IgD-negative memory B cell (primary cell): ENCODE measurements at regions not wholly inside any gene's neighbourhood (a gene's known extent, or its start where the extent isn't known, plus 50 kb on each side); places are given as distances from the start of the nearest gene placed in this dataset.
A peak's percentile ranks its signal among the peaks of the same experiment; 100 is the strongest.

Source experiments
- H3K27ac Mint-ChIP-seq, 3 donors: one replicate each; pipeline ENCODE4 v1.8.0; 2020 to 2022; ENCODE audit warnings: mild to moderate bottlenecking in 3 of 3, mixed read lengths in 3 of 3, moderate library complexity in 1 of 3
- H3K27me3 Mint-ChIP-seq: one replicate; pipeline ENCODE4 v1.8.0; 2021; ENCODE audit warnings: mixed read lengths
- H3K36me3 Mint-ChIP-seq: one replicate; pipeline ENCODE4 v1.8.0; 2020; ENCODE audit warnings: mild to moderate bottlenecking, mixed read lengths
- H3K4me1 Mint-ChIP-seq, 3 donors: one replicate each; pipeline ENCODE4 v1.8.0; 2020 to 2022; ENCODE audit warnings: mixed read lengths in 3 of 3, mild to moderate bottlenecking in 1 of 3
- H3K4me3 Mint-ChIP-seq, 4 donors: one replicate each; pipeline ENCODE4 v1.8.0; 2020 to 2022; ENCODE audit warnings: mild to moderate bottlenecking in 4 of 4, mixed read lengths in 4 of 4, moderate library complexity in 3 of 4
- H3K9me3 Mint-ChIP-seq, 3 donors: one replicate each; pipeline ENCODE4 v1.8.0; 2020 to 2021; ENCODE audit warnings: mixed read lengths in 3 of 3, mild to moderate bottlenecking in 1 of 3

DNA sequence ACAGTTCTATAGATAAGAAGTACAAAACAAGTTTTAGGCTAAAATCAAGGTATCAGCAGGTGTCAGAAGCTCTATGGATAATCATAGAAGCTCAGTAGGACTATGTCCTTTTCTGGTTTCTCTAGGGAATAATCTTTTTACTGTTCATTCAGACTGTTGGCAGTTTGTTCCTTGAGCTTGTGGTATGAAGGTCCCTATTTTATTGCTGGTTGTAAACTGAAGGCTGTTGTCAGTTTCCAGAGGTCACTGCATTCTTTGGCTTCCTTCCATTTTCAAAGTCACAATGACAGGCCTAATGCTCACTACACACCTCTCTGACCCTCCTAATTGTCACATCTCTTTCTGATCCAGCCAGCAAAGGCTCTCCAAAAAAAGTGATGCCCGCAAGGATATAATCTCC is 337.9 kb upstream of the EDNRB start:
- no peak overlapping the region for H3K4me3 Mint-ChIP-seq

DNA sequence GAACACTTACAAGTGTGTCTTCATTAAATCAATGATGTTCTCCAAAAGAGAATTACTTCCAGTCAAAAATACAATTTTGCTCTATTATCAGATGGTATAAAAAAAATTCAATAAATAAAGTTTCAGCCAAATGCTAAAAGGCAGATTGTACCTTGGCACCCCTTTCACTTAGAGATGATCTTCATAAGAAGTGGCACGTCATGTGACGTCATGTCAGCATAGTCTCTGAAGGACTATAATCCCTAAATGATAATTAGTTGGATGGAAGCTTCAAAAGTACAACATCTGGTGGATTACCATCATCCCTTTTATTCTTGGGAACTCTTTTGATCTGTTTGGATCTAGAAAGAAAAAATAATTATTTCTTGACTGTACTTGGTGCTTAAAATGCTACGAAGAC is 335.5 kb upstream of the EDNRB start:
- Mint-ChIP-seq H3K4me1 (no peaks in the 10 kb centered on the region), H3K9me3 (no peaks in the 10 kb centered on the region), H3K4me3 (no peak overlapping the region), H3K27me3 (peaks cover 2% of the 10 kb centered on the region), H3K36me3 (no peaks in the 10 kb centered on the region), H3K27ac (no peak overlapping the region)

More for the DNA sequence above, 337.9 kb upstream of the EDNRB start:
- Mint-ChIP-seq H3K27ac (no peak overlapping the region), H3K9me3 (peaks cover 0 to 5% (median 0%) of the 10 kb centered on the region in 3 donors), H3K36me3 (no peaks in the 10 kb centered on the region), H3K27me3 (peaks cover 2% of the 10 kb centered on the region), H3K4me1 (no peaks in the 10 kb centered on the region)

DNA sequence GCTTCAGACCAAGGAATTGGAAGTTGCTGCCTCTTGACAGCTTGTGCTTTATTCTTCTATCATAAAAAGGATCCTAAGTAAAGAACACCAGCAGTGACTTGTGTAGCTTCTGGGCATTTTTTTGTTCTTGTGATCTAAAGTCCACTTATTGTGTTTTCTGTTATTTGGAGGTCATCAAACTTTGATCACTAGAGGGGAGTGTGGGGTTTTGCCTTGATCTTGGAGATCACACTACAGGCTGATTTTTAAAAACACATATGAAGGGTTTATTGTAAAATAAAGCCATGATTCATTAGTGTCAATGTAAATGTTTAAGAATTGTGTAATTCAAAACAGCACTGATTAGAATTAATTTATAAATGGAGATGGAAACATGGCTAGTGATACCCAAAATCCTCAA is 328.7 kb upstream of the EDNRB start:
- H3K9me3 Mint-ChIP-seq, result no peaks in the 10 kb centered on the region
- no peaks in the 10 kb centered on the region for H3K27me3 Mint-ChIP-seq
- H3K27ac Mint-ChIP-seq, result no peak overlapping the region
- no peaks in the 10 kb centered on the region for H3K36me3 Mint-ChIP-seq
- H3K4me1 Mint-ChIP-seq, result no peaks in the 10 kb centered on the region
- no peak overlapping the region for H3K4me3 Mint-ChIP-seq

DNA sequence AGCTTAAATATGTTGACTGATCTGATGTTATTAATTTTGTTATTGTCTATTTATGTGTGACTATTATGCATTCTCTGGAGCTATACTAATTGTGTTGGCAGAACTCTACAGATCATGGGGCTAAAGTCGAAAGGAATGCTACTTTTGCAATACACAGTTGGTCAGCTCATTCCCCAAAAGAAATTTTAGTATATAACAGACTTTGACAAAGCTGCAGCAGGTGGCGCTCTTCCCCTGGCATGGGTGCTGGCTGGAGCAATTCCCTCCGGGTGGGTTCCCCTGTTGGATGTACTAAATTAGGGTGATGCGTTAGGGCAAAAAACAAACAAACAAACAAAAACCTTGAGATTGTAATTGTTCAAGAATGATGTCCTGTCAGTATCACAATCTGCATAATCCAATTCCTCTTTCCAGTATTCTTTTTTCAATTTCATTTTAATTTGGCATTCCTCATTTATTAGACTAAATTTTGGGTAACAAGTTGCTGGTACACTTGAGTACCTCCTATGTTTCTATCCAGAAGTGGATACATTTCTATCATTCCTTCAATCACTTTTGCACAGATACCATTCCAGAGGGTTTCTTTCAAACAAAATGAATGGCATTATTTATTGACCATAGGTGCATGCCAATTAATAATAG is 322.8 kb upstream of the EDNRB start:
- Mint-ChIP-seq H3K4me3 (peak overlapping the region in 1 of 4 donors; percentile 35), H3K27me3 (peaks cover 1% of the 10 kb centered on the region), H3K9me3 (no peaks in the 10 kb centered on the region), H3K36me3 (no peaks in the 10 kb centered on the region), H3K4me1 (no peaks in the 10 kb centered on the region), H3K27ac (no peak overlapping the region)

DNA sequence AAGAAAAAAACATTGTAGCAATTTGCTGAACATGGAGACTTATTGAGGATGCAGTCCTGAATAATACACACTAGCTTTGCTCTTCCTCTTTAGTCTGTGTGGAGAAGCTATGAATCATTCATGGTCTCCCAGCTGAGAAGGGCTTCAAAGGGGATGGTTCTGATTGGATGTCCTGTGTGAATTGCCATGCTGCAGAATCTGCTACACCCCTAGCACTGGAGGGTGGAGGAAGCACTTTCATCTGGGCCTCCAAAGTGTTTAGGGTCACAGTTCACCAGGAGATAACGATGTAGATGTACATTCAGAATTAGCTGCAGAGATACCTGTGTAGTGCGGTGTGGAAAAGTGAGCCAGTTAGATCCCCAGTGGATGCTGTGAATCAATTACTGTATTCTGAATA is 321.1 kb upstream of the EDNRB start:
- peak overlapping the region in 1 of 3 donors; percentile 14 for H3K27ac Mint-ChIP-seq
- H3K27me3 Mint-ChIP-seq, result peaks cover 1% of the 10 kb centered on the region
- H3K4me1 Mint-ChIP-seq, result no peaks in the 10 kb centered on the region
- no peak overlapping the region for H3K4me3 Mint-ChIP-seq
- no peaks in the 10 kb centered on the region for H3K36me3 Mint-ChIP-seq
- no peaks in the 10 kb centered on the region for H3K9me3 Mint-ChIP-seq

DNA sequence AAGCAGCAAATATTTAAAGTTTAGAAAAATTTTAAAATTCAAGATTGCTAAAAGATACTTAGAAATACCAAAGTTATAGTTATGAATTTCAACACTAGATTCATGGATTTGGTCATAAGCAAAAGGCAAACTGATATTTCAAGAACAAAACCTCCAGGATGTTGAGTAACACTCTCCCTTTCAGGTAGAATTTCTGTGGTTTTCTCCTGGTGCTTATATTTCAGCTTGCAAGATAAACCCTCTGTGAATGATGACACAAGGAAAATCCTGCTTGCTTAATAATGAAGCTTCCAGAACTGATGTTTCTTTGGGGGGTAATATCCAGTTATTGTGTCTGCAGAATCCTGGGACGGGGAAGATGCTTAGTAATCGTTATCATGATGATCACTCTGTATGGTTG is 320.3 kb upstream of the EDNRB start:
- Mint-ChIP-seq H3K27ac (no peak overlapping the region), H3K4me1 (no peaks in the 10 kb centered on the region), H3K9me3 (no peaks in the 10 kb centered on the region), H3K27me3 (peaks cover 1% of the 10 kb centered on the region), H3K4me3 (no peak overlapping the region), H3K36me3 (no peaks in the 10 kb centered on the region)

DNA sequence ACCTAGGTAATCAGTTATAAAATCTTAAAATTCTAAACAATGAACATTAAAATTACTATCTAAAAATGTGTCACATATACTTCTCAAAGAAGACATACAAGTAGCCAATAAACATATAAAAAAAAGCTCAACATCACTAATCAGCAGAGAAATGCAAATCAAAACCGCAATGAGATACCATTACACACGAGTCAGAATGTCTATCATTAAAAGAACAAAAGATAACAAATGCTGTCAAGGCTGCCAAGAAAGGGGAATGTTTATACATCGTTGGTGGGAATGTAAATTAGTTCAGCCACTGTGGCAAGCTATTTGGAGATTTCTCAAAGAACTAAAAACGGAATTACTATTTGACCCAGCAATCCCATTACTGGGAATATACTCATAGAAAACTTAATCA is 310.3 kb upstream of the EDNRB start:
- no peak overlapping the region for H3K4me3 Mint-ChIP-seq
- H3K4me1 Mint-ChIP-seq, result peaks cover 0 to 2% (median 0%) of the 10 kb centered on the region in 3 donors
- no peaks in the 10 kb centered on the region for H3K27me3 Mint-ChIP-seq
- no peaks in the 10 kb centered on the region for H3K36me3 Mint-ChIP-seq
- peaks cover 0 to 3% (median 0%) of the 10 kb centered on the region in 3 donors for H3K9me3 Mint-ChIP-seq
- H3K27ac Mint-ChIP-seq, result no peak overlapping the region

DNA sequence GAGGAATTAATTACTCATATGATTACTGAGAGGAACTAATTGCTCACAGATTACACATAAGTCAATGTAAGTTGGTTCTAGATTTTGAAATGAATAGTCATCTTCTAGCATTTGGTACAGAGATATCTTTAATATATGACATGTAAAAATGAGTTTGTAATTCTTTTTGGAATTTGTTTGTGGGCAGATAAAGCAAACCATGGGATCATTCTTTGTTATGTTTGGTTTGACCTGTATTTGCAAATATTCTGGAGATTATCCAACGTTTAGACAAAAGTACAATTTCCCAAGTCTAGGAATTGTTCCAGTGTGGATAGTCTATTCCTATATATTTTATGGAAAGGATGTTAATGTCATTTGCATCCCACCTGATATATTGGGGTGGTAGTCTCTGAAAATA is 309.6 kb upstream of the EDNRB start:
- Mint-ChIP-seq H3K27me3 (no peaks in the 10 kb centered on the region), H3K9me3 (peaks cover 0 to 3% (median 0%) of the 10 kb centered on the region in 3 donors), H3K27ac (no peak overlapping the region), H3K4me3 (no peak overlapping the region), H3K4me1 (peaks cover 0 to 2% (median 0%) of the 10 kb centered on the region in 3 donors), H3K36me3 (no peaks in the 10 kb centered on the region)

DNA sequence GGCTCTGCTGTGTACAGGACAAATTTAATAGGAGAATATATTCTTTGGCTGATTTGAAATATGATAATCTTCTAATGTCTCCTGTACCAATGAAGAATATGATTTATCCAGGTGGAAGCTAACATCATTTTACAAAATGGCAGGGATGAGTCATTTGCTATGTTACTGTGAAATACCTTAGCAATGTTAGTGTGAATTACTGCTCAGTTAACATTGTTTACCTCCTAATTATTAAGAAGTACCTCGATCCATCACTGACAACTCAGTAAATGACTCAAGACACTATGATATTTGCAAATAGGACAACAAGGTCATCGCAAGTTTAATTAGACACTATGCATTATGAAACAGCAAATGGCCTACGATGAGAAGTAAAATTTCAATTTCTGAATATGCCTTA is 309.1 kb upstream of the EDNRB start:
- H3K9me3 Mint-ChIP-seq, result peaks cover 0 to 3% (median 0%) of the 10 kb centered on the region in 3 donors
- H3K27me3 Mint-ChIP-seq, result no peaks in the 10 kb centered on the region
- no peaks in the 10 kb centered on the region for H3K36me3 Mint-ChIP-seq
- no peak overlapping the region for H3K27ac Mint-ChIP-seq
- H3K4me1 Mint-ChIP-seq, result peaks cover 0 to under 1% (median 0%) of the 10 kb centered on the region in 3 donors
- no peak overlapping the region for H3K4me3 Mint-ChIP-seq

DNA sequence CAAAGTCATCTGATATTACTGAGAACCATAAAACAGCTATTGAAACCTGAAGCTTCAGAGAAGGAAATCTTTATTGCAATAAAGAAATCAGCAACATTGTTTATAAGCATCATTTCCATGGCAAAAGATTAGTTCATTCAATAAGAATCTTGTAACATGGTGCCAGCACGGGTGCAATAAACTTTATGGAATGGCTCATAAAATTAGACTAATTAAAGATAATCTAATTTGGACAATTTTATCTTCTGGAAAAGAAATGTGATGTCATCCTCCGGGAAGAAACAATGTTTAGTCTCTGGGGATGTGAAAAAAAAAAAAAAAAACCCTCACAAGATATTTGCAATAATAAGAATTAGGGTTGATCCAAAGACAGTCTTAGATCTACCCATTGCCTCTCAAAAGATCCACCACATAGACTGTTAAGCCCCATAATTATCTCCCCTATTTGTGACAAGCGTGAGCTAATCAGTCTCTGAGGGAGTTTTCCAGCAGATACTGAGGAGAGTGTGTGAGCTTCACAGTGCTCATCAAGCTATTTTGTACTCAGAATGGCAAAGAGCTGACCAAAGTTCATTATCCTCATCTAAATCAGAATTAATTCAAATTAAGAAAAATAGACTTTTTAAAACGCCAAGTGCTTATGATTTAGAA is 297.0 kb upstream of the EDNRB start:
- Mint-ChIP-seq H3K4me1 (no peaks in the 10 kb centered on the region), H3K36me3 (no peaks in the 10 kb centered on the region), H3K9me3 (no peaks in the 10 kb centered on the region), H3K27me3 (no peaks in the 10 kb centered on the region), H3K27ac (no peak overlapping the region), H3K4me3 (no peak overlapping the region)

DNA sequence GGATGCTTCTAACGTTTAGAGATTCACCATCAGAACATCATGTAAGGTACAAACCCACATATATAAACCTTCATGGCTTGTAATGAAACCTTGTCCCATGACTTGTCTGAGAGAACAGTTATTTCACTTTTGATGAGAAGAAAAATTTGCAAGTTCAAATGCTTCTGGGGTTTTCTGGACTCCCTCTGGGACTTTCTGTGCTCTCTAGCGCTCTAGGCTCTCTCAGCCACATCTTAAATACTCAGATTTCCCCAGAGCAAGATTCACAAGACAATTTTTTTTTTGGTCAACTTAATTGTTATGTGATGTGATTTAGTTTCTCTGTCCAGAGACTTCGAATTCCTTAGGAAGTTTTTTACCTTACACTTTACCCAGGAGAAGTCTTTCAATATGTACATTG is 282.8 kb upstream of the EDNRB start:
- H3K4me1 Mint-ChIP-seq, result no peaks in the 10 kb centered on the region
- no peaks in the 10 kb centered on the region for H3K27me3 Mint-ChIP-seq
- H3K27ac Mint-ChIP-seq, result no peak overlapping the region
- H3K4me3 Mint-ChIP-seq, result no peak overlapping the region
- H3K36me3 Mint-ChIP-seq, result no peaks in the 10 kb centered on the region
- no peaks in the 10 kb centered on the region for H3K9me3 Mint-ChIP-seq

DNA sequence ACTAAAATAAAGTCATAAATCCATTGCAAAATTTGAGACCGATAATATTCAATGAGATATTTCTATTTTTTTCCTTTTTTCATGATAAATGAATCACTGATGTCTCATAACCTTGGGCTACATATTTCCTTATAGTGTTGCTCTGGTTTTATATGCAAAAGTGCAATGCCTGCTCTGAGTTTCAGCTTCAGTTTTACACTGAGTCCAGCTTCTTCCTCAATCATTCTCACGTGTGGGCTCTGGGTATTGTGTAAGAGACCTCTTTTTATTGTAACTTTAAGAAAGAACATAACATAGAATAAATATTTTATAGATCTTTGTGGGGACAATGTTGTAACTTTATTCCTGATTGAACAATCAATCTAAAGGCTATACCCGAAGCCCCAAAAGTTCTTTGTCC is 280.2 kb upstream of the EDNRB start:
- Mint-ChIP-seq H3K27ac (no peak overlapping the region), H3K9me3 (no peaks in the 10 kb centered on the region), H3K4me3 (no peak overlapping the region), H3K4me1 (no peaks in the 10 kb centered on the region), H3K36me3 (no peaks in the 10 kb centered on the region), H3K27me3 (peaks cover 3% of the 10 kb centered on the region)

DNA sequence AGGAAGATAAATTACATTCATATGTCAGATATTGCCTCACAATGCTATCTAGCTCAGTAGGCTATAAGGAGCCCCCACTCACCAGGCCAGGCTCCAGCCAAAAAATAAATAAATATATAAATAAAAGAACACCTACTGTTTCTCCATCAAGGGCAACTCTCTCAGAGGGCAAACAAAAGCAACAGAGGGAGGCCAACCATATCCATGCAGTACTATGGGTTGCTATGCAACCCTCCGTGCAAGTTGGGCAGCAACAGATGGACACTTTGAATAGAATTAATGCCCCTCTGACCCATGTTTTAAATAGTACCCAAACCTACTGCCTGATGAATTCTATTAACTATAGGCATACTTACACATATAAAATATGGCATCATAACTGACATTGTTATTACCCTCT is 279.8 kb upstream of the EDNRB start:
- Mint-ChIP-seq H3K27ac (no peak overlapping the region), H3K9me3 (no peaks in the 10 kb centered on the region), H3K4me3 (no peak overlapping the region), H3K4me1 (no peaks in the 10 kb centered on the region), H3K36me3 (no peaks in the 10 kb centered on the region), H3K27me3 (peaks cover 3% of the 10 kb centered on the region)

DNA sequence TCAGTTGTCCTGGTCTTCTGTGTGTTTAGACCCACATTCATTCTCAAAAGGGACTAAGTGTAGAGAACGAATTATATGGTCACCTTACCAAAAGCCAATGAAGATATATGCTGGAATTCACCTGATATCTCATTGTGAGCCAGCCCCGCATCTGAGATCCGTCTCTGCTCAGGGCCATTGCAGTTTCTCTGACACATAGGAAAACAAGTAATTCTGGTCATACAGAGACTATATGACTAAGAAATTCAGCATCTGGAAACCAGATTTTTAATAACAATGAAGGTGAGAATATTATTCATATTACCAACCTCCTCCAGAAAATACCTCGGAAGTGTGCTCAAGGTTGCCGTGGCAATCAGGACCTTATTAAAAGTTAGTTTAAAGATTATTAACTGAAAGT is 278.6 kb upstream of the EDNRB start:
- H3K27me3 Mint-ChIP-seq, result peaks cover 8% of the 10 kb centered on the region
- no peak overlapping the region for H3K27ac Mint-ChIP-seq
- no peak overlapping the region for H3K4me3 Mint-ChIP-seq
- H3K9me3 Mint-ChIP-seq, result no peaks in the 10 kb centered on the region
- no peaks in the 10 kb centered on the region for H3K36me3 Mint-ChIP-seq
- no peaks in the 10 kb centered on the region for H3K4me1 Mint-ChIP-seq

DNA sequence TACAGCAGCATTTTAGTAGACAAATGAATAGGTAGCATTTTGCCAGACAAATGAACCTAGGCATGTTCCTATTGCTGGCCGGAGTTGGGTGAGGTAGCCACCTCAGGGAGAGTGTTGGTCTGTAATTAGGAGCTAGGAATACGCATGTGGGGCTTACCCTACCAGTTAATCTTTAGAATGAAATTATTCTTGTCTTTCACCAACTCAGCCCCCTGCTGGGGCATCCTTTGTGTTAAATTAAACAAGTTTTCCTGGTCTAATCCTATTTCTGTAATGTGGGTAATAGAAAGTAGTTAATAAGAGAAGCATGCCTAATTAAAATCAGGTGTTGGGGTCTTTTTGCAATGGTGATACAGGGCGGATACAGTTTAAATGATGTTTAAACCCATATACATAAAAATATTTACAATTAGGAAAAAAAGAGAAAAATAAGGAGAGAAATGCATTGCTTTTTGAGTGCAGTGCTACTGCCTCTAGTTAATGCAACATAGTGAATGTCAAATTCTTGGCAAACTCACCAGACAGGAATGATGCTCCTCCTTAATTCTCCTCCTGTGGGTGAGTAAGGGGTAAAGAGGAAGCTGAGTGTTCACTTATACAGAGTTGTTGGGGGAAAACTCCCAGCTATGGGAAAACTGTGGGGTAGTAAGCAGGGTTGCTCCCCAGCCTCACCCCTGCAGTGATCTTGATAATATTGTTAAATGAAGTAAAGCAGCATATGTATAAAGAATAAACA is 276.4 kb upstream of the EDNRB start:
- H3K9me3 Mint-ChIP-seq, result no peaks in the 10 kb centered on the region
- no peak overlapping the region for H3K27ac Mint-ChIP-seq
- peaks cover 8% of the 10 kb centered on the region for H3K27me3 Mint-ChIP-seq
- H3K36me3 Mint-ChIP-seq, result no peaks in the 10 kb centered on the region
- no peak overlapping the region for H3K4me3 Mint-ChIP-seq
- H3K4me1 Mint-ChIP-seq, result no peaks in the 10 kb centered on the region

DNA sequence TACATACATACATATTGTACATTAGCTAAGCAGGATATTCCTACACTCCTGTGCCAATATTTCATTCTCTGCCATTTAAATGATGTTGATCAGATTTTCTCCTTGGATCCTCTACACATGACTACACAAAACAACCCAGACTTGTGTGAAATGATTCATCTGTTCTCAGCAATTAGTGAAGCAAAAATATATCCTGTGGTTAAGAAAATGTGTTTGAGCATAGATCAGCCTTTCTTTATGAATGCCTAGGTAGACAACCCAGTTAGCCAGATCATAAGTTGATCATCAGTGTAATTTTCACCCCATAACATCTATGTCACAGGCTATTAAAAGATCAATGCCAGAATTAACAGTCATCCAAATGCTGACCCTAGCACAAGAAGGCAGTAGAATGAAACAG is 275.2 kb upstream of the EDNRB start:
- Mint-ChIP-seq H3K4me1 (no peaks in the 10 kb centered on the region), H3K27ac (no peak overlapping the region), H3K36me3 (no peaks in the 10 kb centered on the region), H3K9me3 (no peaks in the 10 kb centered on the region), H3K27me3 (peaks cover 8% of the 10 kb centered on the region), H3K4me3 (no peak overlapping the region)
